NOMO-1 treated with DMSO at 0.1 percent for 48 hours (cell line): ENCODE measurements at regions not wholly inside any gene's neighbourhood (a gene's known extent, or its start where the extent isn't known, plus 50 kb on each side); places are given as distances from the start of the nearest gene placed in this dataset.
"Not testable (repeated sequence)": the region's sequence is repeated elsewhere in the genome, so short reads cannot be mapped to it uniquely, and the experiment has no call there.

Experiments used
- DNase-seq: peaks from one replicate; lab custom pipeline; 2025; ENCODE audit not compliant: unreplicated experiment; lab: John Stamatoyannopoulos, UW

DNA sequence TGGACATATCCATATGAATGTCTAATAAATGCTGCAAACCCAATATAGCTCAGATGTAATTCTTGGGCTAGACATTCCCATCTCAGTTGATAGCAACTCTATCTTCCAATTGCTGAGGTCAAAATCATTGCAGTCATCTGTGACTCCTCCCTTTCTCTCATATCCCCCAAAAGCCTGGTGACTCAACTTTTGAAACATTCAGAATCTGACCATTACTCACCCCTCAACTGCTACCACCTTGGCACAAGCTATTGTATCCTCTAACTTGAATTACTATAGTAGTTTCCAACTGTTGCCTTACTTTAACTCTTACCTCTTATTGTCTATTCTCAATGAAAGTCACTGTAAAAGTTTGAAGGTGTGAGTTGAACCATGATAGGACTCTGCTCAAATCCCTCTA, 600.1 kb upstream of the RGMB start:
- no peak for DNase-seq

DNA sequence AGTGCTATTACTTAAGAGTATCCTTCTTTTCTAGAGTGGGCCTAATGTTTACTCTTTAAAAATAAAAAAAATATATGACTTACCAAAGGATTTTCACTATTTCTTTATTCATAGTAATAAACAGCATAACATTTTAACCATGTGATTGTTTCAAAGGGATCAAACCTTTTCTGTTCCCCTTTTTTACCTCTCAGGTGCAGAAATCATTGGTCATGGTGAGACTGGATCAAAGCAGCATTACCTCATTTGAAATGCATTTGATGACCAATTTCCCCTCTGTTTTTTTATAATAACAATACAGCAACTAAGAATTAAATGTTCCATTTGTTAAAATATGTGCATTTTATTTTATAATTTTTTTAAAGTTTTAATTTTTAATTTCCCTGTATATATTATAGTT, 598.0 kb upstream of the RGMB start:
- DNase-seq: no peak

DNA sequence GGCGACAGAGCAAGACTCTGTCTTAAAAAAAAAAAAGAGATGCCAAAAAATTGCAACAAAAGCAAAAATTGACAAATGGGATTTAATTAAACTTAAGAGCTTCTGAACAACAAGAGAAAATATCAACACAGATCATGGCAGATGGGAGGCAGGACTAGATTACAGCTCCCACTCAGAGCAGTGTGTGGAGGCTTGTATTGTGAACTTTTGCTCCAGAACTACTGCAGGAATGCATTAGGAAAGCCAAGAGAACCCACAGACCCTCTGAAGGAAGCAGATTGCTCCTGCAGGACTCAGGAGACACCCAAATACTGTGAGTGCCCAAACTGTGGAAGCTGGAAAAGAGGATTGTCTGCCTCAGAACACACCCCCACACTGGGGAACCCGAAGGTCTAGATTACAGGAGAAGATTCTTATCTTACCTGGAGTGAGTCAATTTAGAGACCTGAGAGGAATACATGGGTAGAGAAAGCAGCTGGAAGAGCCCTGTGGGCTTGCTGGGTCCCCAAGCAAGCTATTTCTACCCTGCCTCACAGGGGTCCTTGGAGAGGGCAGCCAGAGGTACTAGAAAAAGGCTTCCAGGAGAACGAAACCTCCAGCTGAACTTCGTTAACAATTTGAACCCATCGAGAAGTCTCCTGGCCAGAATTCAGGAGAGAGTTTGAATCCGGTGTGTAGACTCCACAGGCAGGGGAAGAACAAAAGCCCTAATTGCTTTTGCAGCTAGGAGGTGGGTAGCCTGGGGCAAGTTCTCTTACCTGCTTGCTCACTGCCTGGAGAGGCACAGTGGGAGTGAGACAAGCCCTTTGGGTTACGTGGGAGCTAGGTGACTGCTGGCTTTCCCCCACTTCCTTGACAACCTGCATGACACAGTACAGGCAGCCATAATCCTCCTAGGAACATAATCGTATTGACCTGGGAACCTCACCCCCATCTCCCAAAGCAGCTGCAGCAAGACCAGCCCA, 593.4 kb upstream of the RGMB start:
- no peak for DNase-seq

DNA sequence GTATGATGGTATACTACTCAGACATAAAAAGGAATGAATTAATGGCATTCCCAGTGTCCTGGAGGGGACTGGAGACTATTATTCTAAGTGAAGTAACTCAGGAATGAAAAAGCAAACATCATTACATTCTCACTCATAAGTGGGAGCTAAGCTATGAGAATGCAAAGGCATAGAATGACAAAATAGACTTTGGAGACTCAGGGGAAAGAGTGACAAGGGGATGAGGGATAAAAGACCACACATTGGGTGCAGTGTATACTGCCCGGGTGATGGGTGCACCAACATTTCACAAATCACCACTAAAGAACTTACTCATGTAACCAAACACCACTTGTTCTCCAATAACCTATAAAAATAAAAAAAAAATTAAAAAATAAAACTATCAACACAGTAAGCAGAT, 587.3 kb upstream of the RGMB start:
- DNase-seq: no peak

DNA sequence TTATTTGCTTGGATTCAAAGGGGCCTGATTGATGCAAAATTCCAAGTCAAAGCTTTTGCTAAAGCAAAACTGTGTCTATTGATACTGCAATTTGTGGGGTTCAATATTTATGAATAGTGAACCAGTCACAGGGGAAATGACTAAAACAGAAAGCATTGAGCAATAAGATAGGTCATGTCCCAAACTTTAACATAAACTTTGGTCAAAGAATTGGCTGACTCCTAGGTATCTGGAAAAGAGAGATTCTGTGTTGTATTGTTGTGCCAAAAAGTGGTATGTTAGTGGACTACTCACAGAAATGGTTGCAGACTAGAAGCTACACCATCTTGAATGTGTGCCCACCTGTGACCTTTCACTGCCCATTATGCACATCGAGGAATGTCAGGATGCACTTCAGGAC, 585.5 kb upstream of the RGMB start:
- DNase-seq: no peak

DNA sequence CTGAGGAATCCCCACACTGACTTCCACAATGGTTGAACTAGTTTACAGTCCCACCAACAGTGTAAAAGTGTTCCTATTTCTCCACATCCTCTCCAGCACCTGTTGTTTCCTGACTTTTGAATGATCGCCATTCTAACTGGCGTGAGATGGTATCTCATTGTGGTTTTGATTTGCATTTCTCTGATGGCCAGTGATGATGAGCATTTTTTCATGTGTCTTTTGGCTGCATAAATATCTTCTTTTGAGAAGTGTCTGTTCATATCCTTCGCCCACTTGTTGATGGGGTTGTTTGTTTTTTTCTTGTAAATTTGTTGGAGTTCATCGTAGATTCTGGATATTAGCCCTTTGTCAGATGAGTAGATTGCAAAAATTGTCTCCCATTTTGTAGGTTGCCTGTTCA, 583.1 kb upstream of the RGMB start:
- DNase-seq: not testable (repeated sequence)

DNA sequence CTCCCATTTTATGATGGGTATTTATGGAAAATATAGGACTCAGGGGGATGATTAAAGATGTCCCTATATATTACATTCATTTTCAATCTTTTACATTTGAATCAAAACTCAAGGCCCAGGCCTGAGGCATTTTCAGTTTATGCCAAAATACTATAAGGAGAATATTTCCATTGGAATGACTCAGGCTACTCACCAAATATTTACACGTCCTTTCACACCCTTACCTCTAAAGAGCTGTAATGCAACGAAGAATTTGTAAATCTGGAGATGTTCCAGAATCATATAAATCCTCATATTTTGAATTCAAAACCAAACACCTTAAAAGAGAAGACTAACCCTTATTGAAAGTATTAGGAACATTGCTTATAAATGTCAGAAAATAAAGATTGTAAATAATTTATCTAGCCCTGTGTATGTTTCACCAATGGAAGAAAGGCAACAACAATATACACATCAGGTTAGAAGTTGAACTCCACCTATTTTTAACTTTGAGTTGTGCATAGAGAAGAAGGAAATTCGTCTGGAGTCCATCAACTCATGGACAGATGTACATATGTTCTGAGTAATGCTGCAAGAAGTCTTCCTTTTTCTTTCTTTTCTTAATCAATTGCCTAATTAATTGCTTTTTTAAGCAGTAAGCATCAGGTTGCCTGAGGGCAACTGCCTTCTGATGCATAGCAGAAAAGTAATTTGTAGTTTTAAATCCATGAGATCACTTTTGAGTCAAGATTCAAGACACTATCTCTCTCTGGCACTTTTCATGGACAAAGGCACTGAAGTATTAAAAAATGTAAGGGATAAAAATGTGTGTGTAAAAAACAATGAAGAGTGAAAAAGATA, 579.3 kb upstream of the RGMB start:
- no peak for DNase-seq

DNA sequence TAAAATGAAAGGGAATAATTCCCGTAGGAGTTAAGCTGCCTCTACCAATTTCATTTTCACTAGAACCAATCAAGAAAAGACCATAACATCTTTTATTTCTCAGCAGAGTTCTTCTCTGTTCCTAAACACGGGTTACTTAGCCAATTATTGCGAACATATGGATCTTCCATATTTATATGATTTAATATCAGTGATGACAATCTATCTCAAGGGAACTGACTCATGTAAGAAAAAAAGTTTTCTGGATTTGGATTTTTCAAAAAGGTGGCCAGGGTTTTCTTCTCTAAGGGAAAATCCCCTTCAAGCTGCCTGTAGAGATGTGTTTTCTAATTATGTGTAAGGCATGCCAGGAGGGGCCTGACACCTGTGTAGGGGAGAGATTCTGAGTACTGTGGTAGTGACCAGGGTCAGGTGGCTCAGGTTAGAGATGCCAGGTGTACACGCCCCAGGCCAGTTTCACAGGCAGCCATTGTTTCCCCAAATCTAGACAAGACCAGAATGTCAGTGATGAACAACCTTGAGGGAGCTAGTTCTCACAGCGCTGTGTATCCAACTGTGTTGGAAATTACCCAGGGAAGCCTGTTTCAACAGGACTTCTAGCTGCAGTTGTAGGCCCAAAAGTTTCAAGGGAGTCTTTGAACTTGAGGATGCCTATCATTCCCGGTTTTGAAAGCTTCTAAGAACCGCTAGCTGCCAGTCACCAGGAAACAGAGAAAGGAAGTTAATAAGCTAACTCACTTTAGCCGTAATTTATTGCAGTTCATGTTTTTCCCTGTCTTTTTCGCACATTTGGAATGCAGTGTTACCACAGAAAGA, 572.5 kb upstream of the RGMB start:
- no peak for DNase-seq

DNA sequence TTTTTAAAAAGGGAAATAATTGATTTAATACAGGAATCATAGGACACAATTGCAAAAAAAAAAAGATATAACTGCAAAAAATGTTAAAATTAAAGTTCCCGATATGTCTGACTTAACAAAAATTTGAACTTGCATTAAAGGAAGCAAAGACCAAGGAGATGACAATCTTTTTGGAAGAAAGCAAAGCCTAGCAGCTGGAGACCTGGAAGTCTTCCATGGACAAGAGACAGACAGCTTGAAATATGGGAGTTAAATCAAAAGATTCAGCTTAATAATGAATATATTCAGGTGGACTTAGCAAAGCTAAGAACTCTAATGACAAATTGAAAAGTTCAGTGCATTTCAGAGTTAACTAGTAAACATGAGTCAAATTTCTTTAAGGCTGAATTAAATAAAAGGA, 568.7 kb upstream of the RGMB start:
- DNase-seq: no peak

DNA sequence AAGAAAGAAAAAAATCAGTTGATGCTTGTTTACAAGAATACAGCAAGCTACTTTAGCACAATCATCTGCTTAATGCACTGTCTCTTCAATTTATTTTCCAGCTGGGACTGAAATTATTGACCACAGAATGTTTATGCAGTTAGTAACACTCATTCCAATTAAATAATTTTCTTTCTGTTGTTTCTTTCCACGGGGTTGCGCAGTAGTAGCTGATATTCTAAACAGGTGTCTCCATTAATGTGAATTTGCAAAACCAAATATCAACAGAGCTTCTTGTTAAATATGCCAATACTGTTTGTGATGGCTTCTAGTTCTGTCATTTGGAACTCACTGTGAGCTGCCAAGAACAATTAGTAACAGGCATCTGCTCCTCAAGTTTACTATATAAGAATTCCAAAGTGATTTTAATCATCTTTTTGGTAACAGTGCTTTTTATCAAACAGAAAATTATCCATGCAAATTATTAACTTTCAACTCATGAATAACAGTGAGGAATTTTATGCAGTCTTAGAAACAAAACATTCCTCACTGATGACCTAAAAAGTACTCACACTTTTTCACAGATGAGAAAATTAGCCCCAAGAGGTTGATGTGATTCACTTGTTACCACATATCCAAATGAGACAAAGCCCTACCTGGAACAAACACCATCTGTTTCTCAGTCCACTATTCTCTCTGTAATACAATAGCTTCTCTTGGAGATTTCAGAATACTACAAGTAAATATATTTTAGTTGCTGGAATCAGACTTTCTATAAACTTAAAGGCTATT, 567.6 kb upstream of the RGMB start:
- DNase-seq: no peak

DNA sequence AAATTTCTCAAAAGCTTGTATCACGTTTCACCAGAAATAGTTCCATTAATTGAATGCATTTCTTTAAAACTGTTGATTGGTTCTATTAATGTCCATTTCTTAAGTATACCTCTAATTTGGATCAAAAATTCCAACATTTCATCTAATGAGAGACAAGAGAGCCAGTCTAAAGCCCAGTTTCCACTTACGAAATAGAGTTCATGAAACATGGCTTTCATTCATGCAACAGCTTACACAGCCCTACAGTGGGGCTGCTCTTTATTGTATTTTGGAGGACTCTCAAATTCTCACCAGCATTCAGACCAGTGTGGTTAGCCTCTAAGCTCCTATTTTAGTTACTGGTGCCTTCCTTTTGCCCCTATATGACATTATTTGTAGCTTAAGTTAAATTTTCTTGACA, 566.9 kb upstream of the RGMB start:
- no peak for DNase-seq

DNA sequence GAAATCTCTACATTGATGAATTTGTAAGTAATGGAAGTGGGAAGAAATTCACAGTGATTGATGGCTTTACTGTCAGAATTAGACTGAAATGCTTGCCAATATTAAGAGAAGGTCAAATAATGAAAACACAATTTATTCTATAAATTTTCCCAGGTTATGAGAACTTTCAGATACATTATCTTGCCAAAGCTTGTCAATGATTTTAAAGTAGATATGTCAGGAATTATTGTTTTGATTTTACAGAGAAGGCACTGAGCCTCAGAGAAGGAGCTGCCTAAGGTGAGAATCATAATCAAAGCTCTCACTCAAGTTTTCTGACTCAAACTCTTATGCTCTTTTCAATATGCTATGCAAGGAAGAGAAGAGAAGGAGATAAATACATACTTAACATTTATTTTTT, 564.0 kb upstream of the RGMB start:
- DNase-seq: no peak

DNA sequence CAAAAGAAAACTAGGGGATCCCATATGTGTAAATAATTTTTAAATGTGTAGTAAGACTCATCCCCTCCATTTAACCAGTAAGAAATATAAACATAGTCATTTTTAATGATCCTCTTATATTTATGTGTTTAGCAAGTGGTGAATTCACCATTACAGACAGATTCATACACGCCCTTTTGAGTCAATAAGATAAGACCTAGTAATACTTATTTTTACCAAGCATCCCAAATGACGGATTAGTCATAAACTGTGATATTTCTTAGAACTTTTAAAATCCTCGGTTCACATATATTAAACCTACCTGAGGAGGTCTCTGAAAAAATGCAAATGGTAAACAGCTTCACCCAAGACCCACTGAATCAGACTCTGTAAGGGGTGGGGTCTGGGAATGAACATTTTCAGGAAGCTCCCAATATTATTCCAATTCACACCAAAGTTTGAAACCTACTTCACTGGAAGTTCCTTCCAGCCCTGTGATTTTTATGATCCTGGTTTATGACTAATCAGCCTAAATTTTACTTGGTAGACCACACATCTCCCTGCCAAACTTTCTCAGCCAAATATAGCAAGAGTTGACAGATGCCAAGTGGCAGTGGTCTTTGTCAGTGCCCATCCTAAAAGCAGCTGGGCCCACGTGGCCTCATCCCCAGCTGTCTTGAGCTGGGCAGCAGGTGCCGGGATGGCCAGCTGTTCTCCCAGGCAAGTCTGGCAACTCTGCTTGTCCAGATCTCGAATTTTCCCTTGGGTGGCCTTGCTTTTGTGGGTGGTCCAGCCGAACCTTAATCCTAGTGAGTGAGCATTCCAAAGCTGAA, 559.0 kb upstream of the RGMB start:
- DNase-seq: no peak

DNA sequence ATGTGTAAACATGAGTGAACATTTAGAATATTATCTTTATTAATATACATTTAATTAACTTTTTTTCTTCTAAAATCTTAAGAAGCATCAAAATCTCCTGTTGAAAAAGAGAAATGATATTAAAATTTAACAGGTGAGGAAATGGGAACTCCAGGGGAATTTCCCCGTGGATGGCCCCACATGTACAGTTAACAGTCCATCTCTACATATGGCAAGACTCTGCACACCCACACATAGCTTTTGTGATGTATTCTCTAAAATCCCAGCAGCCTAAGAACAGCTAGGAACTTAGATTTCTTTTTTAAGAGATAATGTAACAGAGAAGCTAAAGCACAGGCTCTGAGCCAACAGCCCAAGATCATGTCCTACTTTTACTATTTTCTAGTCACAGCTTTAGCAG, 556.3 kb upstream of the RGMB start:
- DNase-seq: no peak

DNA sequence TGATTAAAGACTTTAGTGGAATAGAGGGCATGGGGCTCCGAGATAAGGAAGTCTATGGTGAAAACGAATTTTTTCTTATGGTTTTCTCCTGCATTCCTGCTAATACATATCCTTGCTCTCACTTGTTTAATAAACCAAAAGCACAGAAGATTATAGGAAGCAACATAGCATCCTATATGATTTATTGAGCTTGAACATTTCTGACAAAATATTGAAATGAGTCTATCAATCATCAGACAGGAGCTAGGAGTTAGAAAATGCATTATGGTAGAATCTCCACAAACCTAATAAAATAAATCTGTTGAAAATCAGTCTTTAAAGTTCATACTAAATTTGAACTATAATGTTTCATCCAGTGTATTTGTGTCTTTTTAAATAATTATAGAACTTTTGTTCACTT, 554.6 kb upstream of the RGMB start:
- no peak for DNase-seq

DNA sequence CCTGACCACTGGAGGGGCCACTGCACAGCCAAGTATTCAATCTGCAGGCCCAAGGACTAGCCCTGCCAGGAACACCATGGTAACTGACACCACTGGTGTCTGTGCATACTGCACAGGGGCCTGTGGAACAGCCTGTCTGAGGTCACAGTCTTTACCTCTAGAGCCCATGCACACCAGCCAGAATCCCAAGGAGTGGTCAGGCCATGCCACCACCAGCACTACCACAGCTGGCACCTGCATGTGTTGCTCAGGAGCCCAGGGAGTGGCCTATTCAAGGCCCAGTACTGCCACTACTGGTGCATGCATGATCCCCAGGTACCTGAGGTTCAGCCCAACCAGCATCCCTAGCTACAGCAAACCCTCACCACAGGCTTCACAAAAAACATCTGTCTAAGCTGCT, 546.0 kb upstream of the RGMB start:
- DNase-seq: no peak

DNA sequence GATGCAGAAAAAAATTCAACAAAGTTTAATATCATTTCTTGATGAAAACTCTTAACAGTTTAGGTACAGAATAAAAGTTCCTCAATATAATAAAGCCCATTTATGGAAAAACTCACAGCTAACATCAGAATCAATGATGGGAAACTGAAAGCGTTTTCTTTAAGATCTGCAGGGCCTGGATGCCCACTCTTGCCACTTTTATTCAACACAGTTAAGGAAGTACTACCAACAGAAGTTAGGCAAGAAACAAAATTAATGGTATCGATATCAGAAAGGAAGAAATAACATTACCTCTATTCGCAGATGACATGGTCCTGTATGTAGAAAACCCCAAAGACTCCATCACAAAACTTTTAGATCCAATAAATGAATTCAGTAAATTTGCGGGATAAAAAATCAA, 542.4 kb upstream of the RGMB start:
- peak; percentile 18 for DNase-seq

DNA sequence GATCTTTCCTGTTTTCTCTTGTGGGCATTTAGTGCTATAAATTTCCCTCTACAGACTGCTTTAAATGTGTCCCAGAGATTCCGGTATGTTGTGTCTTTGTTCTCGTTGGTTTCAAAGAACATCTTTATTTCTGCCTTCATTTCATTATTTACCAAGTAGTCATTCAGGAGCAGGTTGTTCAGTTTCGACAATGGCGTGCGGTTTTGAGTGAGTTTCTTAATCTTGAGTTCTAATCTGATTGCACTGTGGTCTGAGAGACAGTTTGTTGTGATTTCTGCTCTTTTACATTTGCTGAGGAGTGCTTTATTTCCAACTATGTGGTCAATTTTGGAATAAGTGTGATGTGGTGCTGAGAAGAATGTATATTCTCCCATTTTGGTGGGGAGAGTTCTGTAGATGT, 535.7 kb upstream of the RGMB start:
- DNase-seq: not testable (repeated sequence)

DNA sequence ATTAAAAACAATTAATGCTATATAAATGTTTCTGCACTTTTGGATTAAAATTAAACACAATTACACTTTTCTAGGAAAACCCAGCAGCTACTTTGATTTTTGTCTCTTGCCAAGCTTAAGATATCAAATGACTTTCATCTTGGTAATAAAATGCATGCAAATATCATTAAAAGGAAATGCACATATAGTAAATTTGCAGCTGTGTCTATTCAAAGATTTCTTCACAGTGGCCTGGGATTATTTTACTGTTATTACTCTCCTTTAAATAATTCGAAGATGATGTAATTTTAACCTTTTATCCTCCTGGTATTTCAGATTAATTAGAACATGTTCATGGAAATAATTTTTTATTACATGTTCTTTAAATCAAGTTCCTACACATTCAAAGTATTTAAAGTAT, 529.5 kb upstream of the RGMB start:
- DNase-seq: no peak

DNA sequence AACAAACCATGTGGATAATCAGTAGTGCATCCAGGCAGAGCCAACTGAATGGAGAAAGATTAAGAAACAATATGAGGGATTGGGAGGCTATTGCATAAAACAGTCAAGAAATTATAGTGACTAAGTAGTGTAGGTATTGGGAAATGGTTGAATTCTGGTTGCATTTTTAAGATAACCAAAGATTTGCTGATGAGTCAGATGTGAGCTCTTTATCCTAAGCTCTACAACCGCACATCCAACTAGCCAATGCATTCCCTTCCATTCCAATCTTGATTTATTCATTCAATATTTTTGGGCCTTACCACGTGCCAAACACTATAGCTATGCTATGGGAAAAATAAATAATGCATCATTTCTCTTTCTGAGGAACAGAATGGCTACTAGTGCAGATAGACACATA, 524.5 kb upstream of the RGMB start:
- no peak for DNase-seq
